ENCODE measurements at regions not wholly inside any gene's neighbourhood (a gene's known extent, or its start where the extent isn't known, plus 50 kb on each side); places are given as distances from the start of the nearest gene placed in this dataset.

DNA sequence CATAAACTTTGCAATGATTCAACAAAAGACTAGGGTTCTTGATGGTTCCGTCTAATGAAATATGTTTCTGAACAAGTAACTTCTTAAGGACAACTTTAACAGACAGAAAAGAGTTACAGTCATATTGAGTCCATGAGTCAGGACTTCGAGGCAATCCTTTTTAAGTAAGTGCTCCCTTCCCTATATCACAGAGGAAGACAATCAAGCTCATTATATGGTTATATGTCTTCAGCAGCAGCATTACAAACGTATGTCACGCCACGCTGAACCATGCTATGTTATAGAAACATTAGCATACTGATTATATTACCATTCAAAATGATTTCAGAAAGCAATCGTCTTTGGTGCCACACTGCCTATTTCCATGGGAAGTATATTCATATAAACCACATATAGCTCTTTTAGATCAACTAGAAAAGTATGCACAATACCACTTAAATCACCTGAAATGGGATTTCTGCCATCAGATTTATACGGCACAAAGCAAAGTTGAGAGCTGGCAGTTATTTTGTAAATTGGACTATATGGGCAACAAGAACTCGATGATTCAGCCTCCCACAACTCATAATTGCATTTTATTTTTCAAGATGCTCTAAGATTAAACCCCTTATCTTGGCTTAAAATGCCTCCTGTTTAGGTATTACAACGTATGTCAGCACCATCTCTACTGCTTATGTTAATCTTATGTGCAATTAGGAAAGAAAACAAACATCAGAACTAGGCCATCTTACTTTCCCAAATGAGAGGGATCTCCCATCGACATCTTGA, 111.3 kb upstream of the SAMSN1 start:
- Histone ChIP-seq H3K36me3 (no peaks in the 10 kb centered on the region), H3K4me3 (no peak overlapping the region), H3K27ac (no peak overlapping the region), H3K9me3 (no peaks in the 10 kb centered on the region), H3K27me3 (no peaks in the 10 kb centered on the region), H3K4me1 (no peaks in the 10 kb centered on the region)
- no peak for DNase-seq (ENCODE audit: low spot score)
- TF ChIP-seq, protein P1, sequence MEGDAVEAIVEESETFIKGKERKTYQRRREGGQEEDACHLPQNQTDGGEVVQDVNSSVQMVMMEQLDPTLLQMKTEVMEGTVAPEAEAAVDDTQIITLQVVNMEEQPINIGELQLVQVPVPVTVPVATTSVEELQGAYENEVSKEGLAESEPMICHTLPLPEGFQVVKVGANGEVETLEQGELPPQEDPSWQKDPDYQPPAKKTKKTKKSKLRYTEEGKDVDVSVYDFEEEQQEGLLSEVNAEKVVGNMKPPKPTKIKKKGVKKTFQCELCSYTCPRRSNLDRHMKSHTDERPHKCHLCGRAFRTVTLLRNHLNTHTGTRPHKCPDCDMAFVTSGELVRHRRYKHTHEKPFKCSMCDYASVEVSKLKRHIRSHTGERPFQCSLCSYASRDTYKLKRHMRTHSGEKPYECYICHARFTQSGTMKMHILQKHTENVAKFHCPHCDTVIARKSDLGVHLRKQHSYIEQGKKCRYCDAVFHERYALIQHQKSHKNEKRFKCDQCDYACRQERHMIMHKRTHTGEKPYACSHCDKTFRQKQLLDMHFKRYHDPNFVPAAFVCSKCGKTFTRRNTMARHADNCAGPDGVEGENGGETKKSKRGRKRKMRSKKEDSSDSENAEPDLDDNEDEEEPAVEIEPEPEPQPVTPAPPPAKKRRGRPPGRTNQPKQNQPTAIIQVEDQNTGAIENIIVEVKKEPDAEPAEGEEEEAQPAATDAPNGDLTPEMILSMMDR (IDR thresholded peaks at IDR 0.05) = no peak

GRCh38 chr21:14646893-14647292, 100.8 kb upstream of the SAMSN1 start:
- Histone ChIP-seq H3K9me3 (peaks cover 0 to 22% of the 10 kb centered on the region in 2 donors), H3K36me3 (no peaks in the 10 kb centered on the region), H3K4me3 (no peak overlapping the region), H3K27me3 (no peaks in the 10 kb centered on the region), H3K4me1 (no peaks in the 10 kb centered on the region), H3K27ac (no peak overlapping the region)
- TF ChIP-seq, protein P1 (IDR thresholded peaks at IDR 0.05) = no peak
- no peak for DNase-seq (ENCODE audit: low spot score)

- H3K4me3 ChIP-seq = no peak overlapping the region
- no peak overlapping the region for H3K27ac ChIP-seq
- TF ChIP-seq, protein P1 (IDR thresholded peaks at IDR 0.05) = no peak
- no peaks in the 10 kb centered on the region for H3K27me3 ChIP-seq
- DNase-seq (ENCODE audit: low spot score) = no peak
- no peaks in the 10 kb centered on the region for H3K36me3 ChIP-seq
- peaks cover 0 to 22% of the 10 kb centered on the region in 2 donors for H3K9me3 ChIP-seq
- H3K4me1 ChIP-seq = no peaks in the 10 kb centered on the region
These were observed 99.6 kb upstream of the SAMSN1 start for GRCh38 chr21:14645702-14646101.

GRCh38 chr21:14632359-14632758, 86.2 kb upstream of the SAMSN1 start:
- Histone ChIP-seq H3K4me3 (no peak overlapping the region), H3K9me3 (no peaks in the 10 kb centered on the region), H3K4me1 (no peaks in the 10 kb centered on the region), H3K36me3 (no peaks in the 10 kb centered on the region), H3K27ac (no peak overlapping the region), H3K27me3 (no peaks in the 10 kb centered on the region)
- TF ChIP-seq, protein P1 (IDR thresholded peaks at IDR 0.05) = no peak
- DNase-seq (ENCODE audit: low spot score) = no peak

GRCh38 chr21:14630556-14631069, 84.5 kb upstream of the SAMSN1 start:
- Histone ChIP-seq H3K9me3 (no peaks in the 10 kb centered on the region), H3K27me3 (no peaks in the 10 kb centered on the region), H3K27ac (no peak overlapping the region), H3K4me1 (no peaks in the 10 kb centered on the region), H3K4me3 (no peak overlapping the region), H3K36me3 (no peaks in the 10 kb centered on the region)
- TF ChIP-seq, protein P1 (IDR thresholded peaks at IDR 0.05) = no peak
- DNase-seq (ENCODE audit: low spot score) = no peak
